ENCODE measurements at regions not wholly inside any gene's neighbourhood (a gene's known extent, or its start where the extent isn't known, plus 50 kb on each side); places are given as distances from the start of the nearest gene placed in this dataset.

- H3K27ac ChIP-seq = no peak overlapping the region
- H3K36me3 ChIP-seq = no peaks in the 10 kb centered on the region
- intact Hi-C loops (cut with DNase I) = no loop called here
- H3K4me1 ChIP-seq = no peaks in the 10 kb centered on the region
- H3K27me3 ChIP-seq = no peaks in the 10 kb centered on the region
- ATAC-seq (no peak), DNase-seq (no peak)
- no peak overlapping the region for H3K4me3 ChIP-seq
- TF ChIP-seq POLR2A (IDR thresholded peaks at IDR 0.05) = no peak
- no peak for TF ChIP-seq CTCF (IDR thresholded peaks at IDR 0.05)
- WGBS (ENCODE audit: insufficient coverage, low coverage, low lambda C conversion rate, missing lambda C conversion rate) = 49% methylated on average over 2 of the region's 2 CpGs
- H3K9me3 ChIP-seq = no peaks in the 10 kb centered on the region
Observed at GRCh38 chr7:159213253-159213652, 68.6 kb upstream of the VIPR2 start.

GRCh38 chr7:159212226-159212625 lies 67.6 kb upstream of the VIPR2 start:
- Histone ChIP-seq H3K4me3 (no peak overlapping the region), H3K27me3 (no peaks in the 10 kb centered on the region), H3K27ac (no peak overlapping the region), H3K4me1 (no peaks in the 10 kb centered on the region), H3K36me3 (no peaks in the 10 kb centered on the region), H3K9me3 (no peaks in the 10 kb centered on the region)
- intact Hi-C loops (cut with DNase I) = no loop called here
- ATAC-seq (no peak), DNase-seq (no peak)
- no peak for TF ChIP-seq CTCF (IDR thresholded peaks at IDR 0.05)
- TF ChIP-seq POLR2A (IDR thresholded peaks at IDR 0.05) = no peak
- 60% methylated on average over 4 of the region's 4 CpGs for WGBS (ENCODE audit: insufficient coverage, low coverage, low lambda C conversion rate, missing lambda C conversion rate)

- H3K36me3 ChIP-seq = no peaks in the 10 kb centered on the region
- no peak for DNase-seq
- H3K27me3 ChIP-seq = no peaks in the 10 kb centered on the region
- no peak overlapping the region for H3K27ac ChIP-seq
- TF ChIP-seq POLR2A (IDR thresholded peaks at IDR 0.05) = no peak
- intact Hi-C loops (cut with DNase I) = no loop called here
- WGBS (ENCODE audit: insufficient coverage, low coverage, low lambda C conversion rate, missing lambda C conversion rate) = 51% methylated on average over 12 of the region's 19 CpGs
- ATAC-seq = no peak
- H3K4me1 ChIP-seq = no peaks in the 10 kb centered on the region
- no peak overlapping the region for H3K4me3 ChIP-seq
- H3K9me3 ChIP-seq = no peaks in the 10 kb centered on the region
Observed at GRCh38 chr7:159211540-159212182, 67.0 kb upstream of the VIPR2 start.

GRCh38 chr7:159210581-159211235 lies 66.0 kb upstream of the VIPR2 start:
- Histone ChIP-seq H3K4me1 (no peaks in the 10 kb centered on the region), H3K27ac (no peak overlapping the region), H3K36me3 (no peaks in the 10 kb centered on the region), H3K27me3 (no peaks in the 10 kb centered on the region), H3K9me3 (no peaks in the 10 kb centered on the region), H3K4me3 (no peak overlapping the region)
- ATAC-seq = no peak
- TF ChIP-seq CTCF (IDR thresholded peaks at IDR 0.05) (no peak), POLR2A (IDR thresholded peaks at IDR 0.05) (no peak)
- intact Hi-C loops (cut with DNase I) = no loop called here
- WGBS (ENCODE audit: insufficient coverage, low coverage, low lambda C conversion rate, missing lambda C conversion rate) = 67% methylated on average over 1 of the region's 1 CpG
- no peak for DNase-seq

GRCh38 chr7:159209429-159209828 lies 64.8 kb upstream of the VIPR2 start:
- ATAC-seq (no peak), DNase-seq (no peak)
- Histone ChIP-seq H3K9me3 (no peaks in the 10 kb centered on the region), H3K4me3 (no peak overlapping the region), H3K27ac (no peak overlapping the region), H3K36me3 (no peaks in the 10 kb centered on the region), H3K4me1 (no peaks in the 10 kb centered on the region), H3K27me3 (no peaks in the 10 kb centered on the region)
- WGBS (ENCODE audit: insufficient coverage, low coverage, low lambda C conversion rate, missing lambda C conversion rate) = 46% methylated on average over 3 of the region's 3 CpGs
- TF ChIP-seq CTCF (IDR thresholded peaks at IDR 0.05) (no peak), POLR2A (IDR thresholded peaks at IDR 0.05) (no peak)
- intact Hi-C loops (cut with DNase I) = no loop called here

Data from right lobe of liver (tissue), 6 donors.